ENCODE measurements at regions not wholly inside any gene's neighbourhood (a gene's known extent, or its start where the extent isn't known, plus 50 kb on each side); places are given as distances from the start of the nearest gene placed in this dataset.
"Not testable (repeated sequence)": the region's sequence is repeated elsewhere in the genome, so short reads cannot be mapped to it uniquely, and the experiment has no call there.

DNA sequence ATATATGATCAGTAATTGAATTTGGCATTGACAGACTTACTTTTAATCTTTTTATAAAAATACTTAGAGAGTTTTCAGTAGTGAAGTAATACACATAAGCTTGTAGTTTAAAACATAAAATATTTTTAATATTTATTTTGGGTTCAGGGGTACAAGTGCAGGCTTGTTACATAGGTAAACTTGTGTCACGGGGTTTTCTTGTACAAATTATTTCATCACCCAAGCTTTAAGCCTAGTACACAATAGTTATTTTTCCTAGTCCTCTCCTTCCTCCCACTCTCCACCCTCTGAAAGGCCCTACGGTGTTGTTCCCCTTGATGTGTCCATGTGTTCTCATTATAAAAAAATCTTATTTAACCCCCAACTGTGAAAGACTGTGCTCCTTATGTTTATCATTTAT lies 1397.8 kb upstream of the RAG2 start:
- H3K9me3 Mint-ChIP-seq = peaks cover 0 to 14% (median 4%) of the 10 kb centered on the region in 8 donors
- H3K4me3 Mint-ChIP-seq = no peak overlapping the region
- no peak overlapping the region for H3K27ac ChIP-seq (ENCODE audit: low read depth, low read length)
- CTCF ChIA-PET (ENCODE audit: partially characterized antibody) = no interaction called here
- no peaks in the 10 kb centered on the region for H3K4me1 Mint-ChIP-seq
- POLR2A ChIA-PET (ENCODE audit: partially characterized antibody) = no interaction called here
- H3K4me3 ChIP-seq (ENCODE audit: low read length in 2 of 2) = no peak overlapping the region
- no peak overlapping the region for H3K27ac Mint-ChIP-seq
- no peaks in the 10 kb centered on the region for H3K36me3 Mint-ChIP-seq
- DNase-seq = no peak
- no peaks in the 10 kb centered on the region for H3K27me3 Mint-ChIP-seq
- no peaks in the 10 kb centered on the region for H3K4me1 ChIP-seq (ENCODE audit: insufficient read depth, low read length)
- intact Hi-C loops (cut with micrococcal nuclease) = no loop called here
- H3K36me3 ChIP-seq (ENCODE audit: insufficient read depth, low read length) = no peaks in the 10 kb centered on the region
- no peaks in the 10 kb centered on the region for H3K9me3 ChIP-seq (ENCODE audit: control insufficient read depth in 1 of 2, low read length in 2 of 2)
- H3K27me3 ChIP-seq (ENCODE audit: insufficient read depth, low read length) = no peaks in the 10 kb centered on the region

- CTCF ChIA-PET (ENCODE audit: partially characterized antibody) = no interaction called here
- DNase-seq = no peak
- POLR2A ChIA-PET (ENCODE audit: partially characterized antibody) = no interaction called here
- Mint-ChIP-seq H3K4me1 (no peaks in the 10 kb centered on the region), H3K27me3 (no peaks in the 10 kb centered on the region), H3K36me3 (no peaks in the 10 kb centered on the region), H3K27ac (no peak overlapping the region), H3K4me3 (no peak overlapping the region), H3K9me3 (peaks cover 0 to 16% (median 6%) of the 10 kb centered on the region in 8 donors)
- no peak overlapping the region for H3K4me3 ChIP-seq (ENCODE audit: low read length in 2 of 2)
- H3K9me3 ChIP-seq (ENCODE audit: control insufficient read depth in 1 of 2, low read length in 2 of 2) = no peaks in the 10 kb centered on the region
- intact Hi-C loops (cut with micrococcal nuclease) = no loop called here
- no peaks in the 10 kb centered on the region for H3K4me1 ChIP-seq (ENCODE audit: insufficient read depth, low read length)
- H3K27me3 ChIP-seq (ENCODE audit: insufficient read depth, low read length) = no peaks in the 10 kb centered on the region
- H3K27ac ChIP-seq (ENCODE audit: low read depth, low read length) = no peak overlapping the region
- H3K36me3 ChIP-seq (ENCODE audit: insufficient read depth, low read length) = no peaks in the 10 kb centered on the region
Observed at GRCh38 chr11:37988031-37988430, 1390.0 kb upstream of the RAG2 start.

DNA sequence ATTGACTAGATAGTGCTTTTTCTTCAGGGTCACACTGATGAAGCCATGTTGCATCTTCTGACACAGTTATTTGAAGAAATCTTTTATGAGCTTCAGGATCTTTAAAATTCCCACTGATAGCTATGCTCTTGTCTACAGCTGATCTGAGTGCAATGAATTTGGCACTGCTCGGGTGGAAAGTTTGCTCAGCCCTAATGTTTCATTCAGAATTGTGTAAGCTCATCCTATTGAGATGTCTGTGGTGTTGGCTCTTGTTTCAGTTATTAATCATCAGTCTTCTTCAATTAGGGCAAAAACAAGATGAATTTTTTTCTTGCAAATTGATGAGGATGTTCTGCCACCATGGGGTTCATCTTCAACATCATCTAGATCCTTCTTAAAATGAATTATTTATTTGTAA lies 1387.0 kb upstream of the RAG2 start:
- H3K27me3 ChIP-seq (ENCODE audit: insufficient read depth, low read length) = no peaks in the 10 kb centered on the region
- ChIA-PET CTCF (ENCODE audit: partially characterized antibody) (no interaction called here), POLR2A (ENCODE audit: partially characterized antibody) (no interaction called here)
- Mint-ChIP-seq H3K4me1 (no peaks in the 10 kb centered on the region), H3K4me3 (no peak overlapping the region), H3K36me3 (no peaks in the 10 kb centered on the region), H3K27ac (no peak overlapping the region), H3K9me3 (peaks cover 0 to 18% (median 5%) of the 10 kb centered on the region in 8 donors), H3K27me3 (no peaks in the 10 kb centered on the region)
- intact Hi-C loops (cut with micrococcal nuclease) = no loop called here
- H3K9me3 ChIP-seq (ENCODE audit: control insufficient read depth in 1 of 2, low read length in 2 of 2) = no peaks in the 10 kb centered on the region
- H3K4me1 ChIP-seq (ENCODE audit: insufficient read depth, low read length) = no peaks in the 10 kb centered on the region
- DNase-seq = no peak
- H3K36me3 ChIP-seq (ENCODE audit: insufficient read depth, low read length) = no peaks in the 10 kb centered on the region
- no peak overlapping the region for H3K27ac ChIP-seq (ENCODE audit: low read depth, low read length)
- no peak overlapping the region for H3K4me3 ChIP-seq (ENCODE audit: low read length in 2 of 2)

- Mint-ChIP-seq H3K27ac (no peak overlapping the region), H3K4me1 (no peaks in the 10 kb centered on the region), H3K9me3 (peaks cover 0 to 12% (median 4%) of the 10 kb centered on the region in 8 donors), H3K27me3 (no peaks in the 10 kb centered on the region), H3K4me3 (no peak overlapping the region), H3K36me3 (no peaks in the 10 kb centered on the region)
- intact Hi-C loops (cut with micrococcal nuclease) = no loop called here
- Histone ChIP-seq H3K27me3 (ENCODE audit: insufficient read depth, low read length) (no peaks in the 10 kb centered on the region), H3K9me3 (ENCODE audit: control insufficient read depth in 1 of 2, low read length in 2 of 2) (no peaks in the 10 kb centered on the region), H3K27ac (ENCODE audit: low read depth, low read length) (no peak overlapping the region), H3K4me3 (ENCODE audit: low read length in 2 of 2) (no peak overlapping the region), H3K4me1 (ENCODE audit: insufficient read depth, low read length) (no peaks in the 10 kb centered on the region), H3K36me3 (ENCODE audit: insufficient read depth, low read length) (no peaks in the 10 kb centered on the region)
- ChIA-PET CTCF (ENCODE audit: partially characterized antibody) (interaction anchor here (1.3 kb wide), 1 partner anchor 18 kb away, joined by 3 read pairs; no protein-coding TSS in a partner anchor), POLR2A (ENCODE audit: partially characterized antibody) (no interaction called here)
- no peak for DNase-seq
Observed at GRCh38 chr11:37978647-37979046, 1380.6 kb upstream of the RAG2 start.

GRCh38 chr11:37973941-37974340 lies 1375.9 kb upstream of the RAG2 start:
- H3K4me1 ChIP-seq (ENCODE audit: insufficient read depth, low read length) = no peaks in the 10 kb centered on the region
- no peaks in the 10 kb centered on the region for H3K36me3 ChIP-seq (ENCODE audit: insufficient read depth, low read length)
- CTCF ChIA-PET (ENCODE audit: partially characterized antibody) = no interaction called here
- Mint-ChIP-seq H3K27ac (no peak overlapping the region), H3K4me1 (no peaks in the 10 kb centered on the region), H3K36me3 (no peaks in the 10 kb centered on the region), H3K4me3 (no peak overlapping the region), H3K27me3 (no peaks in the 10 kb centered on the region), H3K9me3 (peaks cover 0 to 16% (median 7%) of the 10 kb centered on the region in 8 donors)
- intact Hi-C loops (cut with micrococcal nuclease) = no loop called here
- no peak overlapping the region for H3K4me3 ChIP-seq (ENCODE audit: low read length in 2 of 2)
- H3K27me3 ChIP-seq (ENCODE audit: insufficient read depth, low read length) = no peaks in the 10 kb centered on the region
- H3K27ac ChIP-seq (ENCODE audit: low read depth, low read length) = no peak overlapping the region
- H3K9me3 ChIP-seq (ENCODE audit: control insufficient read depth in 1 of 2, low read length in 2 of 2) = no peaks in the 10 kb centered on the region
- POLR2A ChIA-PET (ENCODE audit: partially characterized antibody) = no interaction called here
- DNase-seq = no peak

DNA sequence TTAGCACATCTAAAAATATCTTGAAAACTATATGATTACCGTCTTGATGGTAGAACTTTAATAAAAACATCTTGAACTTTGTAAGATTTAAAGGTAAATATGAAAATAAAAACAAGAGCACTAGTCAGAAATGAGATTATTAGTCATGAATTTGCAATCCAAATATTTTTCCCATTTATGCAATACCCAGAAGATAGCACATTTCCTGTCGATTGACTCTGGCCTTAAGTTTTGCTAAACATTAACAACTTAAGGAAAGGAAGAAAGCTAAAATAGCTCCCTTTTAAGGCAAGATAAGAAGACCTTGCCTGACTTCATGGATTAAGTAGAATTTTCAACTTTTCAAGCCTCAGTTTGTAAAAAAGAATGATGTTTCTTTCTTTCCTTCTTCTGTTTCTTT lies 1374.7 kb upstream of the RAG2 start:
- intact Hi-C loops (cut with micrococcal nuclease) = no loop called here
- CTCF ChIA-PET (ENCODE audit: partially characterized antibody) = no interaction called here
- Histone ChIP-seq H3K9me3 (ENCODE audit: control insufficient read depth in 1 of 2, low read length in 2 of 2) (no peaks in the 10 kb centered on the region), H3K27ac (ENCODE audit: low read depth, low read length) (no peak overlapping the region), H3K36me3 (ENCODE audit: insufficient read depth, low read length) (no peaks in the 10 kb centered on the region), H3K4me3 (ENCODE audit: low read length in 2 of 2) (no peak overlapping the region), H3K27me3 (ENCODE audit: insufficient read depth, low read length) (no peaks in the 10 kb centered on the region), H3K4me1 (ENCODE audit: insufficient read depth, low read length) (no peaks in the 10 kb centered on the region)
- Mint-ChIP-seq H3K9me3 (peaks cover 0 to 22% (median 7%) of the 10 kb centered on the region in 8 donors), H3K36me3 (no peaks in the 10 kb centered on the region), H3K27me3 (no peaks in the 10 kb centered on the region), H3K4me3 (no peak overlapping the region), H3K4me1 (no peaks in the 10 kb centered on the region), H3K27ac (no peak overlapping the region)
- POLR2A ChIA-PET (ENCODE audit: partially characterized antibody) = no interaction called here
- no peak for DNase-seq

DNA sequence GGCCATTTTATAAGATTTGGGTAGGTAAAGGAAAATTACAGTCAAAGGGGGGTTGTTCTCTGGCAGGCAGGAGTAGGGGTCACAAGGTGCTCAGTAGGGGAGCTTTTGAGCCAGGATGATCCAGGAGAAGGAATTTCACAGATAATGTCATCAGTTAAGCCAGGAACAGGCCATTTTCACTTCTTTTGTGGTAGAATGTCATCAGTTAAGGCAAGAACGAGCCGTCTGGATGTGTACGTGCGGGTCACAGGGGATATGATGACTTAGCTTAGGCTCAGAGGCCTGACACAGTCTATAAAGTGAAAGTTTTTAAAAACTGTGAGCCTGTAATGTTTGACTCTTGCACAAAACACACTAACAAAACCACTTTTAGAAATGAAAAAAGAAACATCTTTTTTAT lies 1371.3 kb upstream of the RAG2 start:
- POLR2A ChIA-PET (ENCODE audit: partially characterized antibody); H3K27me3 Mint-ChIP-seq; H3K4me1 ChIP-seq (ENCODE audit: insufficient read depth, low read length); H3K36me3 ChIP-seq (ENCODE audit: insufficient read depth, low read length); H3K4me3 Mint-ChIP-seq; CTCF ChIA-PET (ENCODE audit: partially characterized antibody); H3K4me3 ChIP-seq (ENCODE audit: low read length in 2 of 2); intact Hi-C loops (cut with micrococcal nuclease); H3K27ac ChIP-seq (ENCODE audit: low read depth, low read length); DNase-seq; H3K27me3 ChIP-seq (ENCODE audit: insufficient read depth, low read length); H3K36me3 Mint-ChIP-seq; H3K9me3 ChIP-seq (ENCODE audit: control insufficient read depth in 1 of 2, low read length in 2 of 2); H3K27ac Mint-ChIP-seq; H3K4me1 Mint-ChIP-seq: not testable (repeated sequence)
- H3K9me3 Mint-ChIP-seq = peaks cover 0 to 26% (median 17%) of the 10 kb centered on the region in 8 donors

GRCh38 chr11:37968148-37968547 lies 1370.1 kb upstream of the RAG2 start:
- no peak overlapping the region for H3K27ac ChIP-seq (ENCODE audit: low read depth, low read length)
- Mint-ChIP-seq H3K4me3 (no peak overlapping the region), H3K4me1 (no peaks in the 10 kb centered on the region), H3K27me3 (no peaks in the 10 kb centered on the region), H3K9me3 (peaks cover 0 to 22% (median 15%) of the 10 kb centered on the region in 8 donors), H3K27ac (no peak overlapping the region), H3K36me3 (no peaks in the 10 kb centered on the region)
- H3K27me3 ChIP-seq (ENCODE audit: insufficient read depth, low read length) = no peaks in the 10 kb centered on the region
- DNase-seq = no peak
- H3K9me3 ChIP-seq (ENCODE audit: control insufficient read depth in 1 of 2, low read length in 2 of 2) = no peaks in the 10 kb centered on the region
- intact Hi-C loops (cut with micrococcal nuclease) = no loop called here
- H3K36me3 ChIP-seq (ENCODE audit: insufficient read depth, low read length) = no peaks in the 10 kb centered on the region
- no peaks in the 10 kb centered on the region for H3K4me1 ChIP-seq (ENCODE audit: insufficient read depth, low read length)
- ChIA-PET CTCF (ENCODE audit: partially characterized antibody) (no interaction called here), POLR2A (ENCODE audit: partially characterized antibody) (no interaction called here)
- H3K4me3 ChIP-seq (ENCODE audit: low read length in 2 of 2) = no peak overlapping the region

Data from CD4-positive, alpha-beta memory T cell (primary cell).